ENCODE measurements at regions not wholly inside any gene's neighbourhood (a gene's known extent, or its start where the extent isn't known, plus 50 kb on each side); places are given as distances from the start of the nearest gene placed in this dataset.
A peak's percentile ranks its signal among the peaks of the same experiment; 100 is the strongest.

DNA sequence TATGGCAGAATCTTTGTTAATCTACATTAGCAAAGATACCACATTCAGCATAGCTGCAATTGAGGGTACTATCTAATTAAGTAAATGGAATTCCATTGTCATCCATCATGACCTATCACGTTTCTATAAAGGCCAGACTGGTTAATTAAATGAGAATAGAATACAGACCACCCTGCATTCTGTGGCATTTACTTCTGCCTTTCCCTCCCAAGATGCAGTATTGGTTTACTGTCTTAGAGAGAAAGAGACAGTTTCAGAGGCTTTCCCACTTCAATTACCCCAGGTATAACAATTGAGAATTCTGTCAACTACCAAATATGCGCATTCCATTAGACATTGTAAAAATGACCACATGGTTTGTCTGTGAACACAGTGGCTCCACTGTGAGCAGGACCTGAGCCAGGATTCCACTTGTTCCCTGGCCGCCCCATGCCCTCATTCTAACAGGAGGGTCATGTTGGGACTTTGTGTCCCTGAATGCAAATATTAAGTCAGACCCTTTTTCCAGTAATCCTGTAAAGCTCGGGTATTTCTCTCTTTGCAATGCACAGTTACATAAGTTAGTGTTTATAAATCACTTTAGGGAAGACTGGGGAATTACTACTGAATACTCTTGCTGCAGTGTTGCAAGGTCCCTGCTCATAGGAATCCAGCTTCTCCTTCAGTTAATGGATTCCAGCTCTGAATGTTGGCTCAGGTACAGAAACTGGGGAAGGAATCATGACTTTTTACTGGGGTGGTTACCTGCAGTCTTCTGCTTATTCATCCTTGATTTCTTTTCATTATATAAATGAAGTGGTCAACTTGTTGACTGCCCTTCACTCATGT lies 261.0 kb downstream of the PDGFC start:
- DNase-seq (ENCODE audit: low spot score) = no peak

DNA sequence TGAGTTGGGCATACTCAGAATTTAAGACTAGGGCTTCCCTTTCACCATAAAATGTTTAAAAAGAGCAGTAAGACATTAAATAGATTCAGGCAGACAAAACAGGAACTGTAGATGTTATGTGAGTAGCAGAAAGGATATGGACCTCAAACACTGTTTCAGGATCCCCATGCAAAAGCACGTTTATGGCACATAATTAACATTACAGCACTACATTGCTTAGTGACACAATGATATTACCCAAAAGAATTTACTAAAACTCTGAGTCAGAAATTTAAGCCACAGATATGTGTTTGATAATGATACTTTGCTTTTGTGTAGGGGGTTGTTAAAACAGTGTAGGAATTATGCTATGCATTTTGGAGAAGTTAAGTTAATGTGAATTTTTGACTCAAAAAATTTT lies 266.3 kb downstream of the PDGFC start:
- peak; percentile 1 for DNase-seq (ENCODE audit: low spot score)

DNA sequence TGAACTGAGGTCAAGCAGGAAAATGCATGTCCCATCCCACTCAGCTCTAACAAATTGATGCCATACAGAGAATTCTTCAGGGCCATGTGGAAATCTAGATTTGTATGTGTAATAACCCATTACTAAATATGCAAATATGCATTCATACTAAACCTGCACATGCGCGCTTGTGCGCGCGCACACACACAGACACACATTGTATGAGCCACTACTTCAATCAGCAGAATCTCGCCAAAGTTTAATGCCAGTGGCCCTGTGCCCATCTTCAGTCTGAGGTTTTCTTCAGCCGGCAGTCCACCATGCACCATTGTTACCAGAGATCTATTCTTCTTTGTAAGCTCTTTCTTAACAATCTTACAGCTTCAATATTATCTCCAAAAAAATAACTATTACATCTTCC lies 276.4 kb downstream of the PDGFC start:
- no peak for DNase-seq (ENCODE audit: low spot score)

DNA sequence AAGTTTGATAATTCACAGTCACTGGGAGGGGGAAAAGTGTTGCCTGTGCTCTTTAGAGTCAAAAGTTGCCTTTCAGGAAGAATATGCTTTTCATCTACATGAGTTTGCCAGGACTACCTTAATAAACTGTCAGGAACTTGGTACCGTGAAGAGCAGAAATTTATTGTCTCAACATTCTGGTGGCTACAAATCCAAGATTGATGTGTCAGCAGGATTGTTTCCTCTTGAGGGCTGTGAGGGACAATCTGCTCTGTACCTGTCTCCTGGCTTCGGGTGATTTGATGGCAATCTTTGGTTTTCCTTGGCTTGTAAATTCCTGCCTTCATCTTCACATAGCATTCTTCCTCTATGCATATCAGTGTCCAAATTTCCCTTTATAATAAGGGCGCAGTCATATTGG lies 277.2 kb downstream of the PDGFC start:
- no peak for DNase-seq (ENCODE audit: low spot score)

DNA sequence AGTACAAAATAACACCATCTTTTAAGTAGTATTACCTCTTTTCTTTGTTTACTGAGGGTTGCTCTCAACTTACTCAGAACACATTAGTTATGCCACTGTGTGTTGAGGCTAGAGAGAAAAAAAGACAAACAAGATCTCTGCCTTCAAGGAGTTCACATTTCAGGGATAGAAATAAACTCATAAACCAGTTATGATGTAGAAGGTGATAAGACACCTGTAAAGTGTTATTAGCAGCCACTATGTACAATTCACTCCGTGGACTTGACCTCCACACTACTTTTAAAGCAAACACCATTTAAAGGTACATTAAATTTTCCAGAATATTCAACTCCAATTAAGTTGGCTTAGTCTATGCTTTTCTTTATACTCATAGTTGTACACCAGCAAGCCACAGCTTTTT lies 278.0 kb downstream of the PDGFC start:
- no peak for DNase-seq (ENCODE audit: low spot score)

DNA sequence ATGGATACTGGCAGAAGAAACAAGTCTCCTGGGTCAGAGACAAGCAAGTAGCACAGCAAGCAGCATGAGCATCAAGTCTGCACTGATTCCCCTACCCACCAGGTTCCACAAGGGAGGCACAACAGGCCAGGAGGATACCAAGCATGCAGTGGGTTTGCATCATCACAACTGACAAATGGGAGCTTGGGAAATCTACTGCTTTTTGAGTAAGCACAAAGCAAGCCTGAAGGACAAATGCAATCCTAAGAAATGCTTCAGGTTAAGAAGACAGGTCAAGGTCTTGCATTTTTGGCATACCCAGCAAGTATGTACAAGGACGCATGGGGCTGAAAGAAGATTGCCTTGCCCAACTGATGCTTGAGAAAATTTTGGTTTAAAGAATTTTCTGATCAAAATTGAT lies 279.6 kb downstream of the PDGFC start:
- no peak for DNase-seq (ENCODE audit: low spot score)

DNA sequence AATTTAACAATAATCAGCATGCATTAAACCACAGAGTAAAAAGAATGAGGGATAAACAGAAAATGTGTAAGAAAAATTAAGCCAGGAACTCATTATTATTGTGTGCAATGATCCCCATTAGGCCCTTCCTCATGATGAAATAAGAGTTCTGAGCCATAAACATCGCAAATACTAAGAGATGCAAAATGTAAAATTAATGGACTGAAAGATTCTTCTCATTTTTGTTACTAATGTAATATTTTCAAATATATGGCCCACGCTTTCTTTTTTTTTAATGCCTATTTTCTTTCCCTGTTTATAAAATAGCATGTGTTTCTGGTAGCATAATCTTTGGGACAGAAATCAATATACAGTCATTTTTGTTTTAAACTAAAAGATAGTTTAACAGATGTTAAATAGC lies 281.0 kb downstream of the PDGFC start:
- no peak for DNase-seq (ENCODE audit: low spot score)

DNA sequence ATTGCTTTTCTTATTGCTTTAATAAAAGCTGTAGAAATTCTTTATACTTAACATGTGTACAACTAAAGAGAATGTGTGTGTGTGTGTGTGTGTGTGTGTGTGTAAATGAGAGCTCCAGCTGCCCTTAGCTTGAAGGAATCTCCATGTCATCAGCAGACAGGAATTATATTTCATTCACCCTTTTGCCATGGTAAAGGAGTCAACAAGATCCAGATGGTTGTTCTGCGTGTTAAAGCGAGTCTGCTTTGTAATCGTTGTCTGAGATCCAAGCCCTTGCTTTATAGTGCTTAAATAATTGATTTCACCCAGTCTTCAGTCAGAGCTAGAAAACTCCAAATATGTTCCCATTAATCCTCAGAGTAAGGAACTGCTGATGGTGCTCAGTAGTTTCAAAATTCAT lies 285.5 kb downstream of the PDGFC start:
- DNase-seq (ENCODE audit: low spot score) = no peak

DNA sequence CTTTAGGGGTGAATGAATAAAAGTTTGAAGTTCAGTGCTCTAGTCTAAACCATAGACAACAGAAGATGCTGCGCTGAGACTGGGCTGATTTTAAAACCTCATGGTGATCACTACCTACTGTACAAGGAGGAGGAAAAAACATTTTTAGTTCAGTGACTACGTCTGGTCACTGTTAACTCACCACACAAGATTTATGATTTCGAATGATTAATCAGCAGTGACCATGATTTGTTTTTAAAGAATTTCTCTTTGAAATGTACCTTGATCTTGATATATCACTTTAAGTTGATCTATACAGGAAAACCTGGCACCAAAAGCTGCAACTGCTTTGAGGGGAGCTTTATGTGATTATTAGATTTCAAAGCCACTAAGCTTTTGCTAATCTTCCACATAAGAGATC lies 286.3 kb downstream of the PDGFC start:
- DNase-seq (ENCODE audit: low spot score) = no peak

DNA sequence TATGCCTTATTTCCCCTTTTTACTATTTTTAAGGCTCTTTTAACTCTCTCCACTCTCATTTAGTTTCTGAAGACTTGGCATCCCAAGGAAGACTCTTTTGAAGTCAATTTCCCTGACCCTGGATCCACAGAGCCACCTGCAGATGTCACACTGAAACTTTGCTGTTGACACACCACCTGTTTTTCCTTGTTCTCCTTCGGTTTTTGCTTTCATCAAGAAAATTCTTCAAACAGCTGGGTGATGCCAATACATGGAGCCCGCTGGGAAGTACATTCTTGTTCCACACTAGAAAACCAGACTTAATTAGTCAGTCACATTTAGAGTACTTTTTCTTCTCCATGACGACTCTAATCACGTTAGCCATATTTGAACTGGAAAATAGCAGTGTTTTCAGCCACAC lies 293.9 kb downstream of the PDGFC start:
- DNase-seq (ENCODE audit: low spot score) = no peak

DNA sequence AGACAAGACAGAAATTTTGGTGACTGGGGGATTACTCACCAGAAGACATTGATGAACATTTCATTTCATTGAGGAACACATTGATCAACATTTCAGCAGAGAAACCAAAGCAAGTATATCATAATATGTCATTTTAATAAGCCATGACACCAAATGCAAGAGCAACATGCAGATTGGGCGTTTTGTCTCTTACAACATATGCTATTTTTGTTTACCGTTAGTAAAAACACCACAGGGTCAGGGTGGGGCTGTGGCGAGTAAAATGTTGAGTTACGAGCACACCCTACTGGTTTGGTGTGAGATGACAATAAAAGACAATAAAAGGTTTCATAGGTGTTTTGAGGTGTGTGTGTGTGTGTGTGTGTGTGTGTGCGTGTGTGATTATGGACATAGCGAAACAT lies 294.5 kb downstream of the PDGFC start:
- DNase-seq (ENCODE audit: low spot score) = peak; percentile 41

DNA sequence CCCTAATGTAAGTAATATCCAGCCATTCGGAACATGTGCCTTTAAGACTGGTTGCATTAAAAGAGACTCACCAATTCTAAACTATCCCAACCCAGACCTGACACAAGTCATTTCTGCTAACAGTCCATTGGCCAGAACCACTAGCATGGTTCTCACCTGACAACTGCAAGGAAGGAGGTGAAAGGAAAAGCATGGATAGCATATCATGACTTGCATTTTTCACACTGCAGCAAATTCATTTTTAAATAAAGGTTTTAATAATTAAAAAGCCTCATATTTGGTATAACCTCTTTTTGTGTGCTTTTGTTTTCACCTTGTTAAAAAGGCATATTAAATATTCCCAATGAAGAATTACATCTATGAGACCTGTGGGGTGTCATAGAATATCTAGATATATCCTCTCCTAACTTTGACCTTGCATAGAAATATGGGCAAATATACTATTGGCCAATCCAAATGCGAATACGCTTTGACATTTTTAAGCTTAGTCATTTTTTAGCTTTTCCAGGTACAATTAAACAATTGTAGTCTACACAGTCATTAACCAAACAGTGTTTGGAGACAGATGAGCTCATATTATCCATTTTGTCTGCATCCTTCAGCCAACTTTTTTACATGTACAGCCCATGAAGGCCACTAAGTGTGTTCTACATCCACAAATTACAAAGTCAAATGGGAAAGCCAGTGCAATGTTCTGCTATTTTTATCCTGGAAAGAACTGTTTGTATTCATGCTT lies 295.3 kb downstream of the PDGFC start:
- no peak for DNase-seq (ENCODE audit: low spot score)

DNA sequence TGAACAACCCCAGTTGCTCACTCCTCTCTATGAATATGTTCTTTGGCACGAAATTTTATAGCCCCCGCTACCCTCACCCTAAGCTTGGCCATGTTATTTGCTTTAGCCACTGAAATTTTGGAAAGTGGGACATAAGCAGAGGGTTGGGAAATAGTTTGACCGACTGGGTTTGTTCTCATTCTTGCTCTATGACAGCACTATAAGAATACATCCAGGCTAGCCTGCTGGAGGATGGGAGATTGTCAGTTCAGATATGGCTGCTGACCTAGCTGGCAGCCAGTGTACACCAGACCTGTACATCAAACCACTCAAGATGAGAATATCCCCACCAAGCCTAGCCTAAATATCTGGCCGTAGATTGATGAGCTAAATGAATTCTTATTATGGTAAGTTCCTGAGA lies 298.1 kb downstream of the PDGFC start:
- DNase-seq (ENCODE audit: low spot score) = no peak

DNA sequence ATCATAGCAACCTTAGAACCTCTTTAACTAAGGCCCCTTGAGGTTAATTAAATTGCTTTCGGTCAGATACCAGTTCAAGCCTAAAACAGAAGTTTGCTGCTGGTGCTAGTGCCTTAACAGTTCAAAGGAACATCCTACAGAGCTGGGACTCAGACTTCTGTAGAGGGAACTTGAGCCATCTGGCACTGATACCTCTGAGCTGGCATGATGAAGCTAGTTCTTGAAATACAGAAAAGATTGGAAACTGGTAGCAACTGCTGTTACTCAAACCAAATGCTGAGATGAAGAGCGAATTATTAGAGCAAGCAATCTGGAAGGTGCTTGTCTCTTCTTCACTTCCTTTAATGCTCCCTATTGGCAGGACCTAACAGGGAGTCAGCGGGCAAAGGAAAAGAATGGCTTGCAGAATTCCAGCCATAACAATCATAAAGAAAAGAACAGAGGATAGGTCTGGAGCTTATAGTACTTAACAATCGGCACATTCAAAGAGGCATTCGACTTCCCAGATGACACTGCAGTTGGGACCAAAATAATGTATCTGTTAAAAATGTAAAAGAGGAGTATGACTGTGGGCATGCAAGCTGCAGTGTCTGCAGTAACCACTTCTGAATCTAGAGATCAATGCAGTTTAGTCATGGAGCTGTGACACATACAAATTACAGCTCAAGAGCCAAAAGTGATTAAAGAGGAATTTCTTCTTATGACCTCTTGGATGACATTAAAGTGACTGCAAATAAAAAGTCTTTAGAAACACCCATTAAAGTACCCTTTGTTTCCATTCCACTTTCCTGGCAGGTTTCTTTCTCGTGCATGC lies 298.9 kb downstream of the PDGFC start:
- no peak for DNase-seq (ENCODE audit: low spot score)

DNA sequence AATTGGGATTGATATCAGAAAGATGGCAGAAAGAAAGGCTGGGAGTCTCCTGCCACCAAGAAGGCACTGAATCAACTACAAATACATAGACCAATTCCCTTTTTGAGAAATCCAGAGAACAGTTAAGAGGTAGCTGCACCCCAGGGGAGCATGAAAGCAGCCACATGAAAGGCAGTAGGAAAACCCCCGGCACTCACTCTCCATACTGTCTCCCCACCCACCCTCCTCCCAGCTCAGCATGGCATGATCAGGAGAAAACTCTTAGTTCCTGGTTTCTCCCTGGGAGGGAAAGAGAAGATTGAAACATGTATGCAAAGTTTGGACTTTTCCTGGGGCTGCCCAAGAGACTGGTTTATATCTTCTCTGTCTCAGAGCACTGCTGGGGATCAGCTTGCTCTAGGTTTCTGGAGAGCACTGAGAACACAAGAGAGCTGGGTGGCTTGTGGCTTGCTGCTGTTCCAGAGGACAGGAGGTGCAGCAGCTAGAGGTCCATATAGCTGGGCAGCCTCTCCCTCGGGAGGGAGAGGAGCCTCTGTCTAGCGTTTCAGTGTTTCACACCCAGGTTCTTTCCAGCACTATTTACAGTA lies 305.7 kb downstream of the PDGFC start:
- DNase-seq (ENCODE audit: low spot score) = no peak

DNA sequence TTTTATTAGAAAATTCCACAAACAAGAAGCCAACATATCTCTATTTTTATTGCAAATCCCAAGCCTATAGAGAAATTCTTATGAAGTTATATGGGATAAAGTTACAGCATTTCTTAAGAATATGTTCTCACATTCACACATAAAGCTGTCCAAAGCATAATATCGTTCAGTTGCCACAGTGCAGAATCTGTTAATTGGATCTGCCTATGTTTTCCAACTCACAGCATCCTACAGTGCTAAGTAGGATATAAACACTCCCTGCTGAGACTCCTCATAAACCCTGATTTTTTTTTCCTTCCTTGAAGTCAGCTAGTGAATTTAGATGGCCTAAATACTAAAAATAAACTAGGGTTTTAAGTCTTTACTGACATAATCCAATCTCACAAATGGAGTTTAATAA lies 307.9 kb downstream of the PDGFC start:
- DNase-seq (ENCODE audit: low spot score) = no peak

DNA sequence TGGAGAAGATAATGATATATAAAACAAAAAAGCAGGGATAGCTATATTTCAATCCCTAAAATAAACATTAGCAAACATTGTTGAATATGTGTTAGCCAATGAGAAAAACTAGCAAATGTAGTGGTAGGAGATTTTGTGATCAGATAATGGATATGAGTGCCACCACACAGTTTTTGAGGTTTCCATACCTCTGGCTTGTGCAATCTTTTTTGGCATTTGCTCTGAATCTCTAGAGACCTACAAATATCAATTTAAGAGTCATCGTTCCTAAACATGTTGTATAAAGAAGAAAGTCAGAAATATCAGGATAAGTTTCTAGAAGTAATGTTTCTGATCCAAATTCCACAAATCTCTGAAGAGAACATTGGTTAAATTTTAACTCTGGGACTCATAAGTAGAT lies 308.7 kb downstream of the PDGFC start:
- no peak for DNase-seq (ENCODE audit: low spot score)

DNA sequence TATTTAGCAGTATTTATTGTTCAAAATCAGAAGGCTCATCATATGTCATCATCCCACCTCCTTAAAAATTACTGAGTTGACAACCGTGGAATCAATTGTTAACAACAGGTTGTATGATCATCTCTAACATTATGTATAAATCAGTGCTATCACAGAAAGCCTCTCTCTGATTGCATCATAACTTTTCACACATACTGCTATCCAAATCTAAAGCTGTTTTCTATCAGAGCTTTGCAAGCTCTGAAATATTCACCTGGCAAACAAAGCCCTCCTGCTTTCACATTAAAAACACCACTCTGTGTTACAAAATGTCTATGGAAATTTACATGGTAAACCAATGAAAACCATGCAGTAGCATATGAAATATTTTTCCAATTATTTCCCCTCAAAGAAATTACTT lies 310.0 kb downstream of the PDGFC start:
- DNase-seq (ENCODE audit: low spot score) = no peak

DNA sequence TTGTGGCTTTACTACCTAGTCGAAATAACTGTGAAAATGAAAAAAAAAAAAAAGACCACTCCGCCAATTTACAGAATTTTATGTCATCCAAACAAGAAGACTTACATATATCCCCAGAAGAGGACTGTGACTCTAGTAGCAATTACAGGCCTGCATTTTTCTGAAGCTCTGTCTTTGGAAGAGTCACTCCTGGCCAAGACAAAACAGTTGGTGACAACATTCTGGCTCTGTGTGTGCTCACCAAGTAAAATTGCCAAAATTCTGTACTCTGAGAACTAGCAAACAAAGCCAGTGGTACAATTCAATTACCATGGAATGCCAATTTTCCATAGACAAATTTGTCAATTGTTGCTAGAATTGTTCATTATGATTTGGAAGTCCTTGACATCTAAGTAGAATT lies 311.1 kb downstream of the PDGFC start:
- DNase-seq (ENCODE audit: low spot score) = no peak

DNA sequence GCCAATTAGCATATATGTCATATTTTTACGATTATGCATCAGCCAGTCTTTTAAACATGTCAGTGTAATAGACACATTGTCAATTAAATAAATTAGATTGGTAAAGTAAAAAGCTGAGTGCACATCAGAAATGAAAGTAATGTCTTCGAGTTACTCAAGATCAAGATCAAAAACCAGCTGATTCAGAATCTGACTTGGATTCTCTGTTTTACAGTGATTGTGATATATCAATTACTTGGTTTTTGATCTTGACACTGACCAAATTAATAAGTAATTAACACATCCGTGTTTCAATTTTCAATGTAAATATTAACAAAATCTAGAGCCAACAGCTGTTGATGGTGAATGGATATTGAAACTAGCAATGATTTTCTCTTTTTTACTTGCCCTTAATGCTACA lies 311.6 kb downstream of the PDGFC start:
- no peak for DNase-seq (ENCODE audit: low spot score)

DNA sequence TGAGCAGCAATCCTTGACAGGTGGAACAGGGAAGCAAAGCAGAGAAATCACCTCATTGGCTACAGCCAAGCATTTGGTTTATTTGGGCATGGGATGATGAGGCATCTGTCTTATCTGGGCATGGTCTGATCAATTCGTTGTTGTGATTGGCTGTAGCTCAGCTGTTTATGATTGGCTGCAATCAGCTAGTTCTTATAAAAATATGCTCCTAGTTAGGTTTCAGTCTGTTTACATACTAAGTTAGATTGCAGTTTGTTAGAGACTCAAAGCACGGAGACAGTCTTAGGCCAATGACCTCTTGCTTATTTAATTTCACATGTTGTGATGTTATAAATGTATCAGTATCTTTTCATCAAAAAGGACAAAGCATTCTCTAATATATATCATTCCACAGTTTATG lies 312.0 kb downstream of the PDGFC start:
- no peak for DNase-seq (ENCODE audit: low spot score)

DNA sequence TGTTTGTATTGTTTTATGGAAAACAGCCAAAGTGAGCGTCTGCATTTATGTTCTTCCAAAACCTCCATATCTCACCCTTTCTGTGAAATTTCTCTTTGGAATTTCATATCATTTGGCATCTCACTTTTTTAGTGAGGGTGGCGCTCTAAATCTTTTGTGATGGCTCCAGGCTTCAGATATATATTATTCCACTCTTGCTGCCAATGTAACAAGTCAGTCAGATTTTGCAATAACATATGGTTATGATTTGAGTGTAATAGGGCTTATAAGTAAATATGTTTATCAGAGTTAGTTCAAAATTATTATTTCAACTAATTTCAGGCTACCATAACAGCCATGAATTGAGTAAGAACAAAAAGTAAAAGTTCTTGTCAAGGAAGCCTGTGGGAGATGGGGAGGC lies 314.7 kb downstream of the PDGFC start:
- DNase-seq (ENCODE audit: low spot score) = no peak

DNA sequence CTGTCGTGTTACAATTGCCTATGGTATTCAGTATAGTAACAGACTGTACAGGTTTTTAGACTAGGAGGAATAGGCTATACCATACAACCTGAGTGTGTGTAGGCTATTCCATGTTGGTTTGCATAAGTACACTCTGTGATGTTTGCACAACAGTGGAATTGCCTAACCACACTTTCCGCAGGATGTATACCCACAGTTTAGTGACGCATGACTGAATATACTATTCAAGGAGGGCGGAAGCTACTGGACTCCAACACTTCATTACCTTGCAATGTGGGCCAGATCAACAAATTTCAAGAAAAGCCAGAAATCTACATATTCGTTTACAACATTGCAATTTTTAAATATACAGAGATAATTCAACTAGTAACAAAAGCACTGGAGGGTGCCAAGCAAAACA lies 317.2 kb downstream of the PDGFC start:
- peak; percentile 76 for DNase-seq (ENCODE audit: low spot score)

Measured in SW480 (cell line).